Liver (tissue), 7 donors: ENCODE measurements at regions not wholly inside any gene's neighbourhood (a gene's known extent, or its start where the extent isn't known, plus 50 kb on each side); places are given as distances from the start of the nearest gene placed in this dataset.

Experiments
- DNase-seq: peaks from one replicate; pipeline ENCODE4 v3.0.0-alpha.2; 2017; ENCODE audit warnings: low spot score
- H3K27ac ChIP-seq, 2 donors: one replicate each; pipeline ENCODE4 v1.7.0; 2013; ENCODE audit warnings: inconsistent platforms in 2 of 2, low read length in 2 of 2, control low read depth in 1 of 2, low read depth in 1 of 2, mild to moderate bottlenecking in 1 of 2
- H3K27me3 ChIP-seq, 4 donors: one replicate each; pipeline versions ENCODE4 v1.6.1 to v1.7.0; 2013; ENCODE audit warnings: low read length in 3 of 4, inconsistent platforms in 1 of 4, mild to moderate bottlenecking in 1 of 4, moderate library complexity in 1 of 4; ENCODE audit not compliant: control insufficient read depth in 4 of 4, insufficient read depth in 4 of 4
- H3K36me3 ChIP-seq, 4 donors: one replicate each; pipeline versions ENCODE4 v1.6.1 to v1.7.0; 2013; ENCODE audit warnings: low read length in 3 of 4, mild to moderate bottlenecking in 3 of 4, low read depth in 1 of 4, moderate library complexity in 1 of 4; ENCODE audit not compliant: control insufficient read depth in 4 of 4, insufficient read depth in 3 of 4
- H3K4me1 ChIP-seq, 4 donors: one replicate each; pipeline versions ENCODE4 v1.6.1 to v1.7.0; 2013; ENCODE audit warnings: low read length in 3 of 4, mild to moderate bottlenecking in 3 of 4, moderate library complexity in 1 of 4; ENCODE audit not compliant: control insufficient read depth in 4 of 4, insufficient read depth in 4 of 4
- H3K4me3 ChIP-seq, 3 donors: one replicate each; pipeline versions ENCODE4 v1.6.1 to v1.7.0; 2013; ENCODE audit warnings: low read length in 3 of 3, control low read depth in 1 of 3, low read depth in 1 of 3, mild to moderate bottlenecking in 1 of 3
- H3K9ac ChIP-seq, 2 donors: one replicate each; pipeline ENCODE4 v1.7.0; 2013; ENCODE audit warnings: low read length in 2 of 2, mild to moderate bottlenecking in 2 of 2, moderate library complexity in 2 of 2, control low read depth in 1 of 2, low read depth in 1 of 2
- H3K9me3 ChIP-seq, 4 donors: one replicate each; pipeline versions ENCODE4 v1.6.1 to v1.7.0; 2013; ENCODE audit warnings: low read length in 3 of 4; ENCODE audit not compliant: control insufficient read depth in 4 of 4
- EGR1 ChIP-seq, 2 donors: IDR thresholded peaks; 2 replicates each; pipeline ENCODE4 v1.6.1; 2016 to 2018; ENCODE audit warnings: antibody characterized with exemption in 2 of 2, low read depth in 2 of 2
- FOXA1 ChIP-seq: IDR thresholded peaks from 2 replicates; pipeline ENCODE4 v1.6.1; 2016; ENCODE audit warnings: antibody characterized with exemption
- FOXA2 ChIP-seq: IDR thresholded peaks from 2 replicates; pipeline ENCODE4 v1.6.1; 2016; ENCODE audit warnings: antibody characterized with exemption
- GABPA ChIP-seq, 2 donors: IDR thresholded peaks in 1 of 2; conservative IDR thresholded peaks in 1 of 2; 2 replicates each; pipeline ENCODE4 v1.6.1; 2016; ENCODE audit warnings: antibody characterized with exemption in 2 of 2, mild to moderate bottlenecking in 1 of 2, moderate library complexity in 1 of 2
- HNF4A ChIP-seq, 2 donors: conservative IDR thresholded peaks; 2 replicates each; pipeline ENCODE4 v1.6.1; 2016; ENCODE audit warnings: antibody characterized with exemption in 2 of 2, mild to moderate bottlenecking in 2 of 2
- HNF4G ChIP-seq: IDR thresholded peaks from 2 replicates; pipeline ENCODE4 v1.6.1; 2016; ENCODE audit warnings: antibody characterized with exemption
- JUND ChIP-seq, 2 donors: IDR thresholded peaks; 2 replicates each; pipeline ENCODE4 v1.6.1; 2016; ENCODE audit warnings: antibody characterized with exemption in 2 of 2
- NR2F2 ChIP-seq: IDR thresholded peaks from 2 replicates; pipeline ENCODE4 v1.6.1; 2016; ENCODE audit warnings: antibody characterized with exemption
- RXRA ChIP-seq, 2 donors: IDR thresholded peaks; 2 replicates each; pipeline ENCODE4 v1.6.1; 2017 to 2018; ENCODE audit warnings: antibody characterized with exemption in 2 of 2, mild to moderate bottlenecking in 1 of 2
- SP1 ChIP-seq: IDR thresholded peaks from 2 replicates; pipeline ENCODE4 v1.6.1; 2018; ENCODE audit warnings: antibody characterized with exemption, mild to moderate bottlenecking
- TAF1 ChIP-seq: conservative IDR thresholded peaks from 2 replicates; pipeline ENCODE4 v1.6.1; 2016; ENCODE audit warnings: antibody characterized with exemption, mild to moderate bottlenecking
- YY1 ChIP-seq: IDR thresholded peaks from 2 replicates; pipeline ENCODE4 v1.6.1; 2016; ENCODE audit warnings: antibody characterized with exemption, mild to moderate bottlenecking
- WGBS: extraction: QIAGEN DNeasy Blood & Tissue Kit; methylation state at CpG from one replicate; pipeline ENCODE4 v1.1.7; 2013; 5-methylcytosine and 5-hydroxymethylcytosine counted together
- TF ChIP-seq, protein P1 (sequence below): IDR thresholded peaks from 2 replicates; pipeline ENCODE4 v1.6.1; 2016; ENCODE audit warnings: antibody characterized with exemption
- TF ChIP-seq, protein P2 (sequence below): IDR thresholded peaks from 2 replicates; pipeline ENCODE4 v1.6.1; 2016; ENCODE audit warnings: antibody characterized with exemption
- TF ChIP-seq, protein P3 (sequence below): IDR thresholded peaks from 2 replicates; pipeline ENCODE4 v1.6.1; 2016; ENCODE audit warnings: antibody characterized with exemption
- TF ChIP-seq, protein P4 (sequence below): IDR thresholded peaks from 2 replicates; pipeline ENCODE4 v1.6.1; 2016; ENCODE audit warnings: antibody characterized with exemption, mild to moderate bottlenecking
- donor health status: healthy.
- donor health status: healthy.
- donor health status: healthy.
- donor health status: healthy.

DNA sequence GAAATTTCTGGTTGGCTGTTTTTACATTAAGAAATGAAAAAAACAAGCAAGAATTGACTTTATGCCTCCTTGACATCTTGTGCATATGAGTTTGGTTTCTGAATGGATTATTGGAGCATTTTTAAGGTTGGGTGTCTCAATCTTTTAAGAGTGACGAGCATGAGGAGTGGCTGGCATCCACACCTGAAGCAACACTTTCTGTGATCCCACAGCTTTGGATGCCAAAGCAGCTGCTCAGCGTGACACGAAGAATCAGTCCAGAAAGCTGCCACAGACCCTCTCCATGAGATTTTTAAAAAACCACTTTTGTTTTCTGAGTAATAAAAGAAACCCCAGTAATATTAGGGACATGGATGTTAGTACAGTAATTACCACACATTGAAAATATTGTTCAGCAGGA lies 154.5 kb downstream of the KLF13 start:
- 91% methylated on average over 3 of the region's 3 CpGs for WGBS
- no peaks in the 10 kb centered on the region for H3K27me3 ChIP-seq
- peaks cover 0 to 4% (median 0%) of the 10 kb centered on the region in 4 donors for H3K9me3 ChIP-seq
- H3K4me3 ChIP-seq = no peak overlapping the region
- TF ChIP-seq, protein P1, sequence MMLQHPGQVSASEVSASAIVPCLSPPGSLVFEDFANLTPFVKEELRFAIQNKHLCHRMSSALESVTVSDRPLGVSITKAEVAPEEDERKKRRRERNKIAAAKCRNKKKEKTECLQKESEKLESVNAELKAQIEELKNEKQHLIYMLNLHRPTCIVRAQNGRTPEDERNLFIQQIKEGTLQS = no peak
- TF ChIP-seq YY1 (no peak), RXRA (IDR thresholded peaks at IDR 0.05) (no peak), FOXA2 (no peak), FOXA1 (no peak), NR2F2 (no peak), JUND (IDR thresholded peaks at IDR 0.05) (no peak), TAF1 (no peak), GABPA (IDR thresholded peaks at IDR 0.05 in 1 of 2, conservative IDR thresholded peaks at IDR 0.05 in 1 of 2) (no peak), HNF4A (conservative IDR thresholded peaks at IDR 0.05) (no peak)
- TF ChIP-seq, protein P2, sequence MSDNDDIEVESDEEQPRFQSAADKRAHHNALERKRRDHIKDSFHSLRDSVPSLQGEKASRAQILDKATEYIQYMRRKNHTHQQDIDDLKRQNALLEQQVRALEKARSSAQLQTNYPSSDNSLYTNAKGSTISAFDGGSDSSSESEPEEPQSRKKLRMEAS = no peak
- TF ChIP-seq, protein P3, sequence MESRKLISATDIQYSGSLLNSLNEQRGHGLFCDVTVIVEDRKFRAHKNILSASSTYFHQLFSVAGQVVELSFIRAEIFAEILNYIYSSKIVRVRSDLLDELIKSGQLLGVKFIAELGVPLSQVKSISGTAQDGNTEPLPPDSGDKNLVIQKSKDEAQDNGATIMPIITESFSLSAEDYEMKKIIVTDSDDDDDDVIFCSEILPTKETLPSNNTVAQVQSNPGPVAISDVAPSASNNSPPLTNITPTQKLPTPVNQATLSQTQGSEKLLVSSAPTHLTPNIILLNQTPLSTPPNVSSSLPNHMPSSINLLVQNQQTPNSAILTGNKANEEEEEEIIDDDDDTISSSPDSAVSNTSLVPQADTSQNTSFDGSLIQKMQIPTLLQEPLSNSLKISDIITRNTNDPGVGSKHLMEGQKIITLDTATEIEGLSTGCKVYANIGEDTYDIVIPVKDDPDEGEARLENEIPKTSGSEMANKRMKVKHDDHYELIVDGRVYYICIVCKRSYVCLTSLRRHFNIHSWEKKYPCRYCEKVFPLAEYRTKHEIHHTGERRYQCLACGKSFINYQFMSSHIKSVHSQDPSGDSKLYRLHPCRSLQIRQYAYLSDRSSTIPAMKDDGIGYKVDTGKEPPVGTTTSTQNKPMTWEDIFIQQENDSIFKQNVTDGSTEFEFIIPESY = no peak
- TF ChIP-seq, protein P4, sequence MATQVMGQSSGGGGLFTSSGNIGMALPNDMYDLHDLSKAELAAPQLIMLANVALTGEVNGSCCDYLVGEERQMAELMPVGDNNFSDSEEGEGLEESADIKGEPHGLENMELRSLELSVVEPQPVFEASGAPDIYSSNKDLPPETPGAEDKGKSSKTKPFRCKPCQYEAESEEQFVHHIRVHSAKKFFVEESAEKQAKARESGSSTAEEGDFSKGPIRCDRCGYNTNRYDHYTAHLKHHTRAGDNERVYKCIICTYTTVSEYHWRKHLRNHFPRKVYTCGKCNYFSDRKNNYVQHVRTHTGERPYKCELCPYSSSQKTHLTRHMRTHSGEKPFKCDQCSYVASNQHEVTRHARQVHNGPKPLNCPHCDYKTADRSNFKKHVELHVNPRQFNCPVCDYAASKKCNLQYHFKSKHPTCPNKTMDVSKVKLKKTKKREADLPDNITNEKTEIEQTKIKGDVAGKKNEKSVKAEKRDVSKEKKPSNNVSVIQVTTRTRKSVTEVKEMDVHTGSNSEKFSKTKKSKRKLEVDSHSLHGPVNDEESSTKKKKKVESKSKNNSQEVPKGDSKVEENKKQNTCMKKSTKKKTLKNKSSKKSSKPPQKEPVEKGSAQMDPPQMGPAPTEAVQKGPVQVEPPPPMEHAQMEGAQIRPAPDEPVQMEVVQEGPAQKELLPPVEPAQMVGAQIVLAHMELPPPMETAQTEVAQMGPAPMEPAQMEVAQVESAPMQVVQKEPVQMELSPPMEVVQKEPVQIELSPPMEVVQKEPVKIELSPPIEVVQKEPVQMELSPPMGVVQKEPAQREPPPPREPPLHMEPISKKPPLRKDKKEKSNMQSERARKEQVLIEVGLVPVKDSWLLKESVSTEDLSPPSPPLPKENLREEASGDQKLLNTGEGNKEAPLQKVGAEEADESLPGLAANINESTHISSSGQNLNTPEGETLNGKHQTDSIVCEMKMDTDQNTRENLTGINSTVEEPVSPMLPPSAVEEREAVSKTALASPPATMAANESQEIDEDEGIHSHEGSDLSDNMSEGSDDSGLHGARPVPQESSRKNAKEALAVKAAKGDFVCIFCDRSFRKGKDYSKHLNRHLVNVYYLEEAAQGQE = no peak
- no peak for DNase-seq
- no peaks in the 10 kb centered on the region for H3K36me3 ChIP-seq
- H3K9ac ChIP-seq = no peak overlapping the region
- no peak overlapping the region for H3K27ac ChIP-seq
- peaks cover 0 to 2% (median 0%) of the 10 kb centered on the region in 4 donors for H3K4me1 ChIP-seq

DNA sequence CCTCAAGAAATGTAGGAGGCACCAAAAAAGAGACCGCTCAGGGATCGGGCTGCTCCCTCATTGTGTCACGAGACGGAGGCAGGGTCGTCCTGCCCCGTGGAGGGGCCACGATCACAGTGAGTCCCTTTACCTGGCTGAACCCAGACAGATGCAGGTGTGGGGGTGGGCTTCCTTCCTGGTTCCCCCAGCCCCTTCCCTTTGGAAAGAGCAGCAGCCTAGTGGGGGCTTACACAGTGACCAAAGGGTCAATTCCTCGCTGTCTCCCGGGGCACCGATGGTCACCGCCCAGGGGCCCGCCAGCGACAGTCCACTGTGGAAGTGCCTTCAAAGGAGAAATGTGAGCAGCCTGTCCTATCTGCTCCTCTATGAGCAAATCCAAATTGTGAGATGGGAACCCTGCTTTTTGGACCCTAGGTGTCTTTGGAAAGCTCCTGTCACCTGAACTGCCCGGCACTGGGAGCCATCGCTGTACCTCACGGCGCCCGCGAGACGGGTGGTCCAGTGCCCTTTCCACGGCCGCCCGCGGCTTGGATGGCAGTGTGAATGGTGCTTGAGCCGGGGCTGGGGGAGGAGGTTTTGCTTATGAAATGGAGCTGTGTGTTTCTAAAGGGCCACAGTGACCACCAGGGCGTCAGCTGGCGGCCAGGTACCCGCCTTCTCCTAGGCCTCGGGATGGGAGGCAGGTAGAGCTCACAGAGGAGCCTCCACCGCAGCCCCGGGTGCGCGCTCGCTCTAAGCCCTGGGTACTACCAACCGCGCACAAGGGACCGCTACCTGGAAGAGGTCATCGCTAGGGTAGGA lies 155.7 kb downstream of the KLF13 start:
- Histone ChIP-seq H3K27ac (no peak overlapping the region), H3K4me1 (peaks cover 0 to 2% (median 0%) of the 10 kb centered on the region in 4 donors), H3K9me3 (peaks cover 0 to 4% (median 0%) of the 10 kb centered on the region in 4 donors), H3K27me3 (no peaks in the 10 kb centered on the region), H3K4me3 (no peak overlapping the region), H3K36me3 (no peaks in the 10 kb centered on the region), H3K9ac (no peak overlapping the region)
- peak; percentile 17 for DNase-seq
- WGBS = 95% methylated on average over 38 of the region's 38 CpGs
- TF ChIP-seq YY1 = no peak
- TF ChIP-seq NR2F2 = no peak
- no peak for TF ChIP-seq RXRA (IDR thresholded peaks at IDR 0.05)
- TF ChIP-seq HNF4G = no peak
- TF ChIP-seq FOXA1 = no peak
- TF ChIP-seq, protein P3 = no peak
- no peak for TF ChIP-seq JUND (IDR thresholded peaks at IDR 0.05)
- no peak for TF ChIP-seq FOXA2
- TF ChIP-seq EGR1 (IDR thresholded peaks at IDR 0.05; ENCODE audit: low read depth in 2 of 2) = no peak
- no peak for TF ChIP-seq SP1
